Thoracic aorta (tissue), 2 donors: ENCODE measurements at regions not wholly inside any gene's neighbourhood (a gene's known extent, or its start where the extent isn't known, plus 50 kb on each side); places are given as distances from the start of the nearest gene placed in this dataset.

Source experiments
- ATAC-seq: fragments of 150-250 bp; one replicate; pipeline ENCODE4 v1.8.0; 2017; ENCODE audit warnings: low read depth; ENCODE audit not compliant: insufficient number of reproducible peaks, low FRiP score
- DNase-seq: peaks from one replicate; pipeline ENCODE4 v3.0.0-alpha.2; 2020; ENCODE audit warnings: low spot score
- H3K27ac ChIP-seq, 2 donors: fragments of 200-600 bp; sonication (generic); 1 replicate in 1 of 2; 2 replicates in 1 of 2; pipeline ENCODE4 v1.5.1; 2016; ENCODE audit warnings: mild to moderate bottlenecking in 2 of 2, moderate library complexity in 2 of 2
- H3K27me3 ChIP-seq: fragments of 200-600 bp; sonication (generic); replicated peaks from 2 replicates; pipeline ENCODE4 v1.6.0; 2016; ENCODE audit warnings: mild to moderate bottlenecking; ENCODE audit not compliant: insufficient read depth
- H3K36me3 ChIP-seq: fragments of 200-600 bp; sonication (generic); one replicate; pipeline ENCODE4 v1.5.1; 2016
- H3K4me1 ChIP-seq, 2 donors: fragments of 200-600 bp; sonication (generic); 1 replicate in 1 of 2; 2 replicates in 1 of 2; pipeline versions ENCODE4 v1.5.1 to v1.6.0; 2016; ENCODE audit warnings: low read depth in 2 of 2, mild to moderate bottlenecking in 1 of 2; ENCODE audit not compliant: control insufficient read depth in 1 of 2
- H3K4me3 ChIP-seq: fragments of 200-600 bp; sonication (generic); 2 replicates; pipeline ENCODE4 v1.5.1; 2016; ENCODE audit warnings: mild to moderate bottlenecking
- H3K9me3 ChIP-seq: fragments of 200-600 bp; sonication (generic); 2 replicates; pipeline ENCODE4 v1.5.1; 2016
- TF ChIP-seq, protein P1 (sequence below): fragments of 200-600 bp; sonication (generic); IDR thresholded peaks from one replicate; pipeline ENCODE4 v1.5.1; 2019; ENCODE audit warnings: antibody characterized with exemption

GRCh38 chr13:108527844-108528243 lies 101.6 kb upstream of the MYO16 start:
- H3K4me1 ChIP-seq: no peaks in the 10 kb centered on the region
- H3K27ac ChIP-seq: no peak overlapping the region
- no peaks in the 10 kb centered on the region for H3K36me3 ChIP-seq
- H3K27me3 ChIP-seq: no peaks in the 10 kb centered on the region
- TF ChIP-seq, protein P1, sequence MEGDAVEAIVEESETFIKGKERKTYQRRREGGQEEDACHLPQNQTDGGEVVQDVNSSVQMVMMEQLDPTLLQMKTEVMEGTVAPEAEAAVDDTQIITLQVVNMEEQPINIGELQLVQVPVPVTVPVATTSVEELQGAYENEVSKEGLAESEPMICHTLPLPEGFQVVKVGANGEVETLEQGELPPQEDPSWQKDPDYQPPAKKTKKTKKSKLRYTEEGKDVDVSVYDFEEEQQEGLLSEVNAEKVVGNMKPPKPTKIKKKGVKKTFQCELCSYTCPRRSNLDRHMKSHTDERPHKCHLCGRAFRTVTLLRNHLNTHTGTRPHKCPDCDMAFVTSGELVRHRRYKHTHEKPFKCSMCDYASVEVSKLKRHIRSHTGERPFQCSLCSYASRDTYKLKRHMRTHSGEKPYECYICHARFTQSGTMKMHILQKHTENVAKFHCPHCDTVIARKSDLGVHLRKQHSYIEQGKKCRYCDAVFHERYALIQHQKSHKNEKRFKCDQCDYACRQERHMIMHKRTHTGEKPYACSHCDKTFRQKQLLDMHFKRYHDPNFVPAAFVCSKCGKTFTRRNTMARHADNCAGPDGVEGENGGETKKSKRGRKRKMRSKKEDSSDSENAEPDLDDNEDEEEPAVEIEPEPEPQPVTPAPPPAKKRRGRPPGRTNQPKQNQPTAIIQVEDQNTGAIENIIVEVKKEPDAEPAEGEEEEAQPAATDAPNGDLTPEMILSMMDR: no peak
- no peak for DNase-seq
- no peak overlapping the region for H3K4me3 ChIP-seq
- no peaks in the 10 kb centered on the region for H3K9me3 ChIP-seq
- no peak for ATAC-seq

DNA sequence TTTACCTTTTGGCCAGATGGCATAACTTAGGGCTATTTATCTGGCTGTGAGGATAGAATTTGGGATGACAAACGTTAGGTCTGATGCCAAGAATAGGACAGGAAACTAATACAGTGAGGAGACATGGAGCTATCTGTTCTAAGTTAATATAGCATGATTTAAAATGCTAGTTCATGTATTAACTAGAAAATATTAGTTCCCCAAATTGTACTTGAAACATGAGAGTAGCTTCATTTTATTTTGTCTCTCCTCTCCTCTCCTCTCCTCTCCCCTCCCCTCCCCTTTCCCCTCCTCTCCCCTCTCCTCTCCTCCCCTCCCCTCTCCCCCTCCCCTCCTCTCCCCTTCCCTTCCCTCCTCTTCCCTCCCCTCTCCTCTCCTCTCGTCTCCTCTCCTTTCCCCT lies 101.1 kb upstream of the MYO16 start:
- no peaks in the 10 kb centered on the region for H3K9me3 ChIP-seq
- no peak overlapping the region for H3K27ac ChIP-seq
- H3K4me3 ChIP-seq: no peak overlapping the region
- DNase-seq: no peak
- H3K36me3 ChIP-seq: no peaks in the 10 kb centered on the region
- TF ChIP-seq, protein P1: no peak
- no peaks in the 10 kb centered on the region for H3K4me1 ChIP-seq
- ATAC-seq: no peak
- no peaks in the 10 kb centered on the region for H3K27me3 ChIP-seq

DNA sequence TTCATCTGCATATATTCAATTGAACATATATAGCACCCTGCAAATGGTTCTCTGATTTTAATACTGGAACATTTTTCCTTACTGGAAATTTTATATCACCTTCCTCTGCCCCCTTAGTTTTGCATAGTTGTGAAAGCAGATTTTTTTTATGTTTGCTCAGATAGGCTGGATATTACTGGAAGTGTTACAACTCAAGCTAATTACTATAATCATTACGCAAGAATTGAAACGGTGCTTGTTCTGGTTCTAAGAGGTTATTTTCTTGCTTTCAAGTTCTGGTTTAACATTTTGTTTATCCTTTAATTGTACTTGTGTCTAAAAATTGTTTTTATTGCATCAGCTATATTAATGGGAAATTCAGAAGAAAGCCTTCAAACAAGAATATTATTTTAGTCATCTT lies 95.6 kb upstream of the MYO16 start:
- TF ChIP-seq, protein P1: no peak
- no peak for ATAC-seq
- H3K9me3 ChIP-seq: no peaks in the 10 kb centered on the region
- H3K4me3 ChIP-seq: no peak overlapping the region
- H3K27me3 ChIP-seq: no peaks in the 10 kb centered on the region
- H3K36me3 ChIP-seq: no peaks in the 10 kb centered on the region
- no peak overlapping the region for H3K27ac ChIP-seq
- H3K4me1 ChIP-seq: no peaks in the 10 kb centered on the region
- DNase-seq: no peak

DNA sequence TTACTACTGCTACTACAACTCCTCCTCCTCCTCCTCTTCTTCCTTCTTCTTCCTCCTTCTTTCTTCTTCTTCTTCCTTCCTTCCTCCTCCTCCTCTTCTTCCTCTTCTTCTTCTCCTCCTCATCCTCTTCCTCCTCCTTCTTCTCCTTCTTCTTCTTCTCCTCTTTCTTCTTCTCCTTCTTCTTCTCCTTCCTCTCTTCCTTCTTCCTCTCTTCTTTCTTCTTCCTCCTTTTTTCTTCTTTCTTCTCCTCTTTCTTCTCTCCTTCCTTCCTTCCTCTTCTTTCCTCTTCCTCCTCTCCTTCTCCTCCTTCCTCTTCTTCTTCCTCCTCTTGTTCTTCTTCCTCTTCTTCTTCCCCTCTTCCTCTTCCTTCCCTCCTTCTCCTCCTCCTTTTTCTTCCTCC lies 94.7 kb upstream of the MYO16 start:
- no peaks in the 10 kb centered on the region for H3K4me1 ChIP-seq
- DNase-seq (no peak), ATAC-seq (no peak)
- H3K9me3 ChIP-seq: no peaks in the 10 kb centered on the region
- H3K27me3 ChIP-seq: no peaks in the 10 kb centered on the region
- TF ChIP-seq, protein P1: no peak
- H3K4me3 ChIP-seq: no peak overlapping the region
- no peaks in the 10 kb centered on the region for H3K36me3 ChIP-seq
- no peak overlapping the region for H3K27ac ChIP-seq

GRCh38 chr13:108549934-108550333 lies 79.5 kb upstream of the MYO16 start:
- DNase-seq: no peak
- TF ChIP-seq, protein P1: no peak
- ATAC-seq: no peak
- H3K27ac ChIP-seq: no peak overlapping the region
- H3K27me3 ChIP-seq: no peaks in the 10 kb centered on the region
- H3K4me1 ChIP-seq: no peaks in the 10 kb centered on the region
- H3K36me3 ChIP-seq: no peaks in the 10 kb centered on the region
- no peak overlapping the region for H3K4me3 ChIP-seq
- H3K9me3 ChIP-seq: no peaks in the 10 kb centered on the region
